ENCODE measurements at regions not wholly inside any gene's neighbourhood (a gene's known extent, or its start where the extent isn't known, plus 50 kb on each side); places are given as distances from the start of the nearest gene placed in this dataset.

DNA sequence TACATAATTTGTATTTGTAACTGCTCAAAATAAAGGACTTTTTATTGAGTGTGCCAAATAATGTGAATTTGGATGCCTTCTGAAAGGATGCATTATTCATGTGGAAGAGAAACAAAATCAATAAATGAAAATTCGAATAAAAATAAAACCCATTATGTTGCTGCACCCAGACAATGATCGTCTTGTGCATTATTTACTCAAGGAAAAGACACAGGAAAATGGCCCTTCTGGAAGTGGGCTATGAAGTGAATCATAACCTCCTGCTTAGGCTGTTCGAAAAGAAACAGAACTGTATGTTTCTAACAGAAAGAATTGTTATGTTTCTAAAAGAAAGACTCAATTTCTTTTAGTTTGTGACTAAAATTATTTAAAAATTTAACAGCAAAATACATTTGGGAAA is 168.9 kb upstream of the NFIB start (continued):
- TF ChIP-seq, protein P1, sequence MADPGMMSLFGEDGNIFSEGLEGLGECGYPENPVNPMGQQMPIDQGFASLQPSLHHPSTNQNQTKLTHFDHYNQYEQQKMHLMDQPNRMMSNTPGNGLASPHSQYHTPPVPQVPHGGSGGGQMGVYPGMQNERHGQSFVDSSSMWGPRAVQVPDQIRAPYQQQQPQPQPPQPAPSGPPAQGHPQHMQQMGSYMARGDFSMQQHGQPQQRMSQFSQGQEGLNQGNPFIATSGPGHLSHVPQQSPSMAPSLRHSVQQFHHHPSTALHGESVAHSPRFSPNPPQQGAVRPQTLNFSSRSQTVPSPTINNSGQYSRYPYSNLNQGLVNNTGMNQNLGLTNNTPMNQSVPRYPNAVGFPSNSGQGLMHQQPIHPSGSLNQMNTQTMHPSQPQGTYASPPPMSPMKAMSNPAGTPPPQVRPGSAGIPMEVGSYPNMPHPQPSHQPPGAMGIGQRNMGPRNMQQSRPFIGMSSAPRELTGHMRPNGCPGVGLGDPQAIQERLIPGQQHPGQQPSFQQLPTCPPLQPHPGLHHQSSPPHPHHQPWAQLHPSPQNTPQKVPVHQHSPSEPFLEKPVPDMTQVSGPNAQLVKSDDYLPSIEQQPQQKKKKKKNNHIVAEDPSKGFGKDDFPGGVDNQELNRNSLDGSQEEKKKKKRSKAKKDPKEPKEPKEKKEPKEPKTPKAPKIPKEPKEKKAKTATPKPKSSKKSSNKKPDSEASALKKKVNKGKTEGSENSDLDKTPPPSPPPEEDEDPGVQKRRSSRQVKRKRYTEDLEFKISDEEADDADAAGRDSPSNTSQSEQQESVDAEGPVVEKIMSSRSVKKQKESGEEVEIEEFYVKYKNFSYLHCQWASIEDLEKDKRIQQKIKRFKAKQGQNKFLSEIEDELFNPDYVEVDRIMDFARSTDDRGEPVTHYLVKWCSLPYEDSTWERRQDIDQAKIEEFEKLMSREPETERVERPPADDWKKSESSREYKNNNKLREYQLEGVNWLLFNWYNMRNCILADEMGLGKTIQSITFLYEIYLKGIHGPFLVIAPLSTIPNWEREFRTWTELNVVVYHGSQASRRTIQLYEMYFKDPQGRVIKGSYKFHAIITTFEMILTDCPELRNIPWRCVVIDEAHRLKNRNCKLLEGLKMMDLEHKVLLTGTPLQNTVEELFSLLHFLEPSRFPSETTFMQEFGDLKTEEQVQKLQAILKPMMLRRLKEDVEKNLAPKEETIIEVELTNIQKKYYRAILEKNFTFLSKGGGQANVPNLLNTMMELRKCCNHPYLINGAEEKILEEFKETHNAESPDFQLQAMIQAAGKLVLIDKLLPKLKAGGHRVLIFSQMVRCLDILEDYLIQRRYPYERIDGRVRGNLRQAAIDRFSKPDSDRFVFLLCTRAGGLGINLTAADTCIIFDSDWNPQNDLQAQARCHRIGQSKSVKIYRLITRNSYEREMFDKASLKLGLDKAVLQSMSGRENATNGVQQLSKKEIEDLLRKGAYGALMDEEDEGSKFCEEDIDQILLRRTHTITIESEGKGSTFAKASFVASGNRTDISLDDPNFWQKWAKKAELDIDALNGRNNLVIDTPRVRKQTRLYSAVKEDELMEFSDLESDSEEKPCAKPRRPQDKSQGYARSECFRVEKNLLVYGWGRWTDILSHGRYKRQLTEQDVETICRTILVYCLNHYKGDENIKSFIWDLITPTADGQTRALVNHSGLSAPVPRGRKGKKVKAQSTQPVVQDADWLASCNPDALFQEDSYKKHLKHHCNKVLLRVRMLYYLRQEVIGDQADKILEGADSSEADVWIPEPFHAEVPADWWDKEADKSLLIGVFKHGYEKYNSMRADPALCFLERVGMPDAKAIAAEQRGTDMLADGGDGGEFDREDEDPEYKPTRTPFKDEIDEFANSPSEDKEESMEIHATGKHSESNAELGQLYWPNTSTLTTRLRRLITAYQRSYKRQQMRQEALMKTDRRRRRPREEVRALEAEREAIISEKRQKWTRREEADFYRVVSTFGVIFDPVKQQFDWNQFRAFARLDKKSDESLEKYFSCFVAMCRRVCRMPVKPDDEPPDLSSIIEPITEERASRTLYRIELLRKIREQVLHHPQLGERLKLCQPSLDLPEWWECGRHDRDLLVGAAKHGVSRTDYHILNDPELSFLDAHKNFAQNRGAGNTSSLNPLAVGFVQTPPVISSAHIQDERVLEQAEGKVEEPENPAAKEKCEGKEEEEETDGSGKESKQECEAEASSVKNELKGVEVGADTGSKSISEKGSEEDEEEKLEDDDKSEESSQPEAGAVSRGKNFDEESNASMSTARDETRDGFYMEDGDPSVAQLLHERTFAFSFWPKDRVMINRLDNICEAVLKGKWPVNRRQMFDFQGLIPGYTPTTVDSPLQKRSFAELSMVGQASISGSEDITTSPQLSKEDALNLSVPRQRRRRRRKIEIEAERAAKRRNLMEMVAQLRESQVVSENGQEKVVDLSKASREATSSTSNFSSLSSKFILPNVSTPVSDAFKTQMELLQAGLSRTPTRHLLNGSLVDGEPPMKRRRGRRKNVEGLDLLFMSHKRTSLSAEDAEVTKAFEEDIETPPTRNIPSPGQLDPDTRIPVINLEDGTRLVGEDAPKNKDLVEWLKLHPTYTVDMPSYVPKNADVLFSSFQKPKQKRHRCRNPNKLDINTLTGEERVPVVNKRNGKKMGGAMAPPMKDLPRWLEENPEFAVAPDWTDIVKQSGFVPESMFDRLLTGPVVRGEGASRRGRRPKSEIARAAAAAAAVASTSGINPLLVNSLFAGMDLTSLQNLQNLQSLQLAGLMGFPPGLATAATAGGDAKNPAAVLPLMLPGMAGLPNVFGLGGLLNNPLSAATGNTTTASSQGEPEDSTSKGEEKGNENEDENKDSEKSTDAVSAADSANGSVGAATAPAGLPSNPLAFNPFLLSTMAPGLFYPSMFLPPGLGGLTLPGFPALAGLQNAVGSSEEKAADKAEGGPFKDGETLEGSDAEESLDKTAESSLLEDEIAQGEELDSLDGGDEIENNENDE (IDR thresholded peaks at IDR 0.05; ENCODE audit: insufficient replicate concordance, low read length), result no peak
- TF ChIP-seq CHD1 (IDR thresholded peaks at IDR 0.05; ENCODE audit: low read depth, low read length), result no peak
- TF ChIP-seq CBX8 (IDR thresholded peaks at IDR 0.05; ENCODE audit: borderline replicate concordance, low read depth, low read length), result no peak
- no peak for TF ChIP-seq RAD21 (IDR thresholded peaks at IDR 0.05 in 1 of 2, conservative IDR thresholded peaks at IDR 0.05 in 1 of 2; ENCODE audit: low read depth in 2 of 2, low read length in 2 of 2)
